Peyer's patch (tissue), 4 donors: ENCODE measurements at regions not wholly inside any gene's neighbourhood (a gene's known extent, or its start where the extent isn't known, plus 50 kb on each side); places are given as distances from the start of the nearest gene placed in this dataset.

Experiments
- POLR2A ChIP-seq, 2 donors: fragments of 450-650 bp; IDR thresholded peaks; one replicate each; pipeline ENCODE4 v1.5.1; 2017; ENCODE audit warnings: antibody characterized with exemption in 2 of 2, mild to moderate bottlenecking in 2 of 2, moderate library complexity in 2 of 2
- TF ChIP-seq, protein P1 (sequence below), 6 experiments: fragments of 450-650 bp in 4 of 6; fragments of 200-600 bp in 2 of 6; sonication (generic) in 1 of 6; IDR thresholded peaks; one replicate each; pipeline ENCODE4 v1.5.1; 2017 to 2019; ENCODE audit warnings: antibody characterized with exemption in 6 of 6, mild to moderate bottlenecking in 3 of 6, moderate library complexity in 1 of 6

DNA sequence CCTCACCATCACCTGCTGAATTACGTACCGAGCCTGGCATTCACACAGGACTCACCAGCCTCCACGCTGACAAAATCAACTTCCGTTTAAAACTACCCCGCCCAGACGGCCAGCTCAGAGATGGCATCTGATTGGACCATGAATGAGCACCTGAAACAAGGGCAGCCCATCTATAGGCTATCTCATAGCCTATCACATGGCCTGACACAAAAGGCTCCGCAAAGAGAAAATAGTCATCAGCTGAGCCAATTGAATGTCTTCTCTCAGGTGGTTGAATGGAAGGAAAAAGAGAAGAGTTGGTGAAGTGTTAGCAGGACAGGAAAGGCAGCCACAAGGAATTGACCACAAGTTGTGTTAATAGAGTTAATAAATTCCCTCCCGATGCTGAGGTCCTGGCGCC lies 50.6 kb upstream of the ZC3H12A start:
- TF ChIP-seq, protein P1, sequence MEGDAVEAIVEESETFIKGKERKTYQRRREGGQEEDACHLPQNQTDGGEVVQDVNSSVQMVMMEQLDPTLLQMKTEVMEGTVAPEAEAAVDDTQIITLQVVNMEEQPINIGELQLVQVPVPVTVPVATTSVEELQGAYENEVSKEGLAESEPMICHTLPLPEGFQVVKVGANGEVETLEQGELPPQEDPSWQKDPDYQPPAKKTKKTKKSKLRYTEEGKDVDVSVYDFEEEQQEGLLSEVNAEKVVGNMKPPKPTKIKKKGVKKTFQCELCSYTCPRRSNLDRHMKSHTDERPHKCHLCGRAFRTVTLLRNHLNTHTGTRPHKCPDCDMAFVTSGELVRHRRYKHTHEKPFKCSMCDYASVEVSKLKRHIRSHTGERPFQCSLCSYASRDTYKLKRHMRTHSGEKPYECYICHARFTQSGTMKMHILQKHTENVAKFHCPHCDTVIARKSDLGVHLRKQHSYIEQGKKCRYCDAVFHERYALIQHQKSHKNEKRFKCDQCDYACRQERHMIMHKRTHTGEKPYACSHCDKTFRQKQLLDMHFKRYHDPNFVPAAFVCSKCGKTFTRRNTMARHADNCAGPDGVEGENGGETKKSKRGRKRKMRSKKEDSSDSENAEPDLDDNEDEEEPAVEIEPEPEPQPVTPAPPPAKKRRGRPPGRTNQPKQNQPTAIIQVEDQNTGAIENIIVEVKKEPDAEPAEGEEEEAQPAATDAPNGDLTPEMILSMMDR (IDR thresholded peaks at IDR 0.05) = no peak
- TF ChIP-seq POLR2A (IDR thresholded peaks at IDR 0.05) = no peak
